BE2C (cell line): ENCODE measurements at regions not wholly inside any gene's neighbourhood (a gene's known extent, or its start where the extent isn't known, plus 50 kb on each side); places are given as distances from the start of the nearest gene placed in this dataset.

Experiments used
- DNase-seq: peaks from one replicate; pipeline ENCODE4 v3.0.0-alpha.2; 2020
- H3K27me3 ChIP-seq: fragments of 250-450 bp; sonication (Bioruptor Pico); 2 replicates; pipeline ENCODE4 v1.5.1; 2020; ENCODE audit warnings: mild to moderate bottlenecking
- H3K36me3 ChIP-seq: fragments of 250-450 bp; sonication (Bioruptor Pico); 2 replicates; pipeline ENCODE4 v1.5.1; 2020; ENCODE audit warnings: mild to moderate bottlenecking
- H3K4me1 ChIP-seq: fragments of 250-450 bp; sonication (Bioruptor Pico); 2 replicates; pipeline ENCODE4 v1.5.1; 2020
- H3K4me3 ChIP-seq: 2 replicates; pipeline ENCODE4 v1.5.1; 2011; ENCODE audit warnings: low read depth, low read length
- H3K9me3 ChIP-seq: fragments of 250-450 bp; sonication (Bioruptor Pico); 2 replicates; pipeline ENCODE4 v1.5.1; 2020
- CTCF ChIP-seq: IDR thresholded peaks from 2 replicates; pipeline ENCODE4 v1.5.1; 2012; ENCODE audit warnings: mild to moderate bottlenecking, low read depth, low read length

GRCh38 chr2:234331566-234331965 lies 165.3 kb downstream of the ARL4C start:
- DNase-seq: no peak
- Histone ChIP-seq H3K9me3 (no peaks in the 10 kb centered on the region), H3K27me3 (no peaks in the 10 kb centered on the region), H3K4me3 (no peak overlapping the region), H3K36me3 (no peaks in the 10 kb centered on the region), H3K4me1 (peaks cover 25% of the 10 kb centered on the region)
- no peak for TF ChIP-seq CTCF

- Histone ChIP-seq H3K27me3 (no peaks in the 10 kb centered on the region), H3K4me3 (no peak overlapping the region), H3K4me1 (peaks cover 22% of the 10 kb centered on the region), H3K9me3 (no peaks in the 10 kb centered on the region), H3K36me3 (no peaks in the 10 kb centered on the region)
- no peak for DNase-seq
- no peak for TF ChIP-seq CTCF
These were observed 166.0 kb downstream of the ARL4C start for GRCh38 chr2:234330902-234331301.

- H3K4me1 ChIP-seq: peaks cover 11% of the 10 kb centered on the region
- no peak for TF ChIP-seq CTCF
- no peaks in the 10 kb centered on the region for H3K9me3 ChIP-seq
- no peaks in the 10 kb centered on the region for H3K27me3 ChIP-seq
- H3K4me3 ChIP-seq: no peak overlapping the region
- no peak for DNase-seq
- H3K36me3 ChIP-seq: no peaks in the 10 kb centered on the region
These were observed 167.5 kb downstream of the ARL4C start for GRCh38 chr2:234329202-234329960.

- H3K4me3 ChIP-seq: no peak overlapping the region
- H3K4me1 ChIP-seq: peaks cover 4% of the 10 kb centered on the region
- H3K9me3 ChIP-seq: no peaks in the 10 kb centered on the region
- no peak for DNase-seq
- no peaks in the 10 kb centered on the region for H3K27me3 ChIP-seq
- no peak for TF ChIP-seq CTCF
- H3K36me3 ChIP-seq: no peaks in the 10 kb centered on the region
These were observed 168.4 kb downstream of the ARL4C start for GRCh38 chr2:234328444-234328990.

GRCh38 chr2:234326694-234327093 lies 170.2 kb downstream of the ARL4C start:
- Histone ChIP-seq H3K9me3 (no peaks in the 10 kb centered on the region), H3K4me1 (no peaks in the 10 kb centered on the region), H3K27me3 (no peaks in the 10 kb centered on the region), H3K36me3 (no peaks in the 10 kb centered on the region), H3K4me3 (no peak overlapping the region)
- no peak for DNase-seq
- TF ChIP-seq CTCF: no peak

- no peak for DNase-seq
- H3K36me3 ChIP-seq: no peaks in the 10 kb centered on the region
- TF ChIP-seq CTCF: no peak
- no peaks in the 10 kb centered on the region for H3K4me1 ChIP-seq
- no peaks in the 10 kb centered on the region for H3K27me3 ChIP-seq
- H3K9me3 ChIP-seq: no peaks in the 10 kb centered on the region
- H3K4me3 ChIP-seq: no peak overlapping the region
These were observed 172.8 kb downstream of the ARL4C start for GRCh38 chr2:234324116-234324515.
